ENCODE measurements at regions not wholly inside any gene's neighbourhood (a gene's known extent, or its start where the extent isn't known, plus 50 kb on each side); places are given as distances from the start of the nearest gene placed in this dataset.

GRCh38 chr3:116640109-116640508 lies 69.5 kb upstream of the TUSC7 start:
- DNase-seq (ENCODE audit: low spot score) = no peak

GRCh38 chr3:116643001-116643400 lies 66.6 kb upstream of the TUSC7 start:
- DNase-seq (ENCODE audit: low spot score) = no peak

GRCh38 chr3:116647996-116648395 lies 61.6 kb upstream of the TUSC7 start:
- no peak for DNase-seq (ENCODE audit: low spot score)

Data from NAMALWA (cell line).